ENCODE measurements at regions not wholly inside any gene's neighbourhood (a gene's known extent, or its start where the extent isn't known, plus 50 kb on each side); places are given as distances from the start of the nearest gene placed in this dataset.

GRCh38 chr2:16911746-16912145 is 246.1 kb upstream of the CYRIA start:
- TF ChIP-seq CTCF (IDR thresholded peaks at IDR 0.05) (no peak), EP300 (IDR thresholded peaks at IDR 0.05) (no peak)
